ENCODE measurements at regions not wholly inside any gene's neighbourhood (a gene's known extent, or its start where the extent isn't known, plus 50 kb on each side); places are given as distances from the start of the nearest gene placed in this dataset.
"Not testable (repeated sequence)": the region's sequence is repeated elsewhere in the genome, so short reads cannot be mapped to it uniquely, and the experiment has no call there.

DNA sequence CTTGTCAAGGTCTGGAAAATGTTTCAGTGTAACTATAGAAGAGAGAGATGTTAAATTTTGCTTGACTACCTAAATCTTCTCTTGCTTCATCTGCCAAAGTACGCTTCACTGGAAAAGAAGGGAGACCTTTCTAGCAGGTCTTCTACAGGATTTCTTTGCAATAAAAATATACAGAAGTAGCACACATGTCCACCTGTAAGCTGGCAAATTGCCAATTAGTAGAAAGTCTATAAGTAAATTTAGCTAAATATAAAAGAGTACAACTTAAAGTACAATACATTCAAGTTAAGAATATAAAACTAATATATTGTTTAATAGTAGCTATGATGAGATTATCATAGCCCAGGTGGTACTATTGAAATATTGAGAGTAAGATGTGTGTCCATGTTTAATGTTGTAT, 128.5 kb upstream of the EDNRB start:
- ATAC-seq, result no peak
- Histone ChIP-seq H3K36me3 (ENCODE audit: low read depth) (no peaks in the 10 kb centered on the region), H3K4me3 (no peak overlapping the region), H3K9me3 (peaks cover 2% of the 10 kb centered on the region), H3K4me1 (ENCODE audit: low read depth) (no peaks in the 10 kb centered on the region)
- no peak for DNase-seq
- intact Hi-C loops (cut with DNase I, micrococcal nuclease), result no loop called here
- TF ChIP-seq, protein P1, sequence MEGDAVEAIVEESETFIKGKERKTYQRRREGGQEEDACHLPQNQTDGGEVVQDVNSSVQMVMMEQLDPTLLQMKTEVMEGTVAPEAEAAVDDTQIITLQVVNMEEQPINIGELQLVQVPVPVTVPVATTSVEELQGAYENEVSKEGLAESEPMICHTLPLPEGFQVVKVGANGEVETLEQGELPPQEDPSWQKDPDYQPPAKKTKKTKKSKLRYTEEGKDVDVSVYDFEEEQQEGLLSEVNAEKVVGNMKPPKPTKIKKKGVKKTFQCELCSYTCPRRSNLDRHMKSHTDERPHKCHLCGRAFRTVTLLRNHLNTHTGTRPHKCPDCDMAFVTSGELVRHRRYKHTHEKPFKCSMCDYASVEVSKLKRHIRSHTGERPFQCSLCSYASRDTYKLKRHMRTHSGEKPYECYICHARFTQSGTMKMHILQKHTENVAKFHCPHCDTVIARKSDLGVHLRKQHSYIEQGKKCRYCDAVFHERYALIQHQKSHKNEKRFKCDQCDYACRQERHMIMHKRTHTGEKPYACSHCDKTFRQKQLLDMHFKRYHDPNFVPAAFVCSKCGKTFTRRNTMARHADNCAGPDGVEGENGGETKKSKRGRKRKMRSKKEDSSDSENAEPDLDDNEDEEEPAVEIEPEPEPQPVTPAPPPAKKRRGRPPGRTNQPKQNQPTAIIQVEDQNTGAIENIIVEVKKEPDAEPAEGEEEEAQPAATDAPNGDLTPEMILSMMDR (IDR thresholded peaks at IDR 0.05), result no peak

DNA sequence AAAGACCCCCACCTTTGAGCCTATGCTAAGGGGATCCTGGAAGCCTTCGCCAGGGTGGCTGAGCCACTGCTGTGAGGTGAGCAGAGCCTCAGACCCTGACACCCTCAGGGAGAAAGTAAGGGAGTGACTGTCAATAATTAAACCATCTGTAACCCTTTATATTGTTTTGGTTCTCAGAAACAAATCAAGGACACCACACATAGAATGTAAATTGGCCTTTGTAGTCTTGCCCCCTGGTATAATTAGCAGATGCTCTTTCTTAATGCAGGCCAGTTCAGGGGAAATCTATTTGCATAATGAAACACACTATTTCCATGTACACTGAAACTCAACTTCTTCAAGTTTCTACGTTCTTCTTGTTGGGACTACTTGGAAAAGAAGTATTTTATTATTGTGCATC, 127.7 kb upstream of the EDNRB start:
- no peak for DNase-seq
- no peaks in the 10 kb centered on the region for H3K4me1 ChIP-seq (ENCODE audit: low read depth)
- intact Hi-C loops (cut with DNase I, micrococcal nuclease), result no loop called here
- H3K4me3 ChIP-seq, result no peak overlapping the region
- no peaks in the 10 kb centered on the region for H3K36me3 ChIP-seq (ENCODE audit: low read depth)
- peaks cover 2% of the 10 kb centered on the region for H3K9me3 ChIP-seq
- ATAC-seq, result no peak
- TF ChIP-seq, protein P1 (IDR thresholded peaks at IDR 0.05), result no peak

DNA sequence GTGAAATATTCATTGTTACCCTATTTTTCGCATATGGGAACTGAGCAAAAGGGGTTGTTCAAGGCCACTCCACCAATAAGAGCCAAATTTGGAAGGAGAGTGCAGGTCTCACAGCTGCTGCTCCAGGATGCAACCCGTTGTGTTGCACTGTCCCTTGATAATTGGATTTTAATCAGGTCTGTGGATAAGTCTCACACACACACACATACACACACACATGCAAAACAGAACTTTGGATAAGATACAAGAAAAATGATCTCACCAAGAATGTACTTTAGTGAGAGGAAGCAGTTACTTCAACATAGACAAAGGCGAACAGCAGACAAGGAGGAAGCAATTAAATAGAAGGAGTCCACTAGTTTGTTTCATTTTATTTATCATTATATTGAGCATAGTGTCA, 127.3 kb upstream of the EDNRB start:
- TF ChIP-seq, protein P1 (IDR thresholded peaks at IDR 0.05), result no peak
- no peak for ATAC-seq
- intact Hi-C loops (cut with DNase I, micrococcal nuclease), result no loop called here

DNA sequence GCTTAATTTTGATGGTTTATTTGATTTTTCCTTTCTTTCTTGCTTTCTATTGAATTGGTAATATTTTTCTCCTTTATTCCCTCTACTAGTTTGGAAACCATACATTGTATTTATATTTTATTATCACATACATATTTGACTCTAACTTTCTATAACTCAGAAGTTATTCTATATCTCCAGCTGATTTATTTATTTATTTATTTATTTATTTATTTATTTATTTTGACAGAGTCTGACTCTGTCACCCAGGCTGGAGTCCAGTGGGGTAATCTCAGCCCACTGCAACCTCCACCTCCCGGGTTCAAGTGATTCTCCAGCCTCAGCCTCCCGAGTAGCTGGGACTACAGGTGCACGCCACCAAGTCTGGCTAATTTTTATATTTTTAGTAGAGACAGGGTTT, 122.7 kb upstream of the EDNRB start:
- H3K9me3 ChIP-seq; intact Hi-C loops (cut with DNase I, micrococcal nuclease); DNase-seq; H3K4me1 ChIP-seq (ENCODE audit: low read depth); H3K36me3 ChIP-seq (ENCODE audit: low read depth); ATAC-seq; H3K4me3 ChIP-seq: not testable (repeated sequence)

More for the DNA sequence above, 127.3 kb upstream of the EDNRB start:
- Histone ChIP-seq H3K4me3 (no peak overlapping the region), H3K9me3 (peaks cover 2% of the 10 kb centered on the region), H3K4me1 (ENCODE audit: low read depth) (no peaks in the 10 kb centered on the region), H3K36me3 (ENCODE audit: low read depth) (no peaks in the 10 kb centered on the region)
- DNase-seq, result no peak

DNA sequence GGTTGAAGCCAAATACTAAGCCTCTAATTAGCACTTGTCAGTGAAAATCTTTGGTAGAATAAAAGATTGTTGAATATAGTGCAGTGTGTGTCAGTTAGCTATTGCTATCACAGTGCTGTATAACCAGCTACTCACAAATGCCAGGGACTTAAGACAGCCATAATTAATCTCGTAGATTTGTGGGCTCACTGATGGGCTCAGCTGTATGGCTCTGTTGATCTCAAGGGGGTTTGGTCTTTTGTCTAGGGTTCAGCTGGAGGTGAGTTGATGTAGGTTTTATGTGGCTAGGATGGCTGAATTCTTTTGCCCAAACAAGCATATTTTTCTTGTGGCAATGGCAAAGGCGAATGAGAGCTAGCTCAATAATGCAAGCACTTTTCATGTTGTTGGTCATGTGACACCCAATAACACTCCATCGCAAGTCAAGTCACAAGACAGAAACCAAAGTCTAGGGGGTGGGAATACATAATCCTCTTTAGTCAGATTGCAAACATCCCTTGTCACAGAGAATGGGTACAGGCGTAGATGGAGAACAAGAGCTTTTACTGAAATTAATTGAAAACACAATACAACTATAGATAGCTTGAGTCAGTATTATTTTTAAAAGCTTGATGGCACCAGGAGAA, 121.7 kb upstream of the EDNRB start:
- Histone ChIP-seq H3K36me3 (ENCODE audit: low read depth) (no peaks in the 10 kb centered on the region), H3K4me3 (no peak overlapping the region), H3K4me1 (ENCODE audit: low read depth) (no peaks in the 10 kb centered on the region), H3K9me3 (no peaks in the 10 kb centered on the region)
- ATAC-seq, result no peak
- TF ChIP-seq, protein P1 (IDR thresholded peaks at IDR 0.05), result no peak
- intact Hi-C loops (cut with DNase I, micrococcal nuclease), result no loop called here
- DNase-seq, result no peak

DNA sequence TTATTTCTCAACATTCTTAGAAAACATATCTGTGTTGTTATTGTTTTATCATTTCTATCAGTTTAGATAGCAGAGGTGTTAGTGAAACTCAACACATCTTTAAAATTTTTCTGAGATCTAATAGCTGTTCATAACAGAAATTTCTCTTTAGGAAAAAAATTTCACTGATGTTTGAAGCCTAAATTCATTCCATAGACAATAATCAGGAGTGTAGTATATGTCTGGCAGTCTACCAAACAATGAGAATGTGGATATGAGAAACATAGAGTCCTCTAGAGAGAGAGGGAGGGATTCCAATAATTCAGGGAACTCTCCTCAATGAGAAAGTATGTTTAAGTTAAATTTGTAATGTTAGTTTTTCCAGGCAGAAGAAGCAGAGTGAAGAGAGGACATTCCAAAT, 118.2 kb upstream of the EDNRB start:
- intact Hi-C loops (cut with DNase I, micrococcal nuclease), result no loop called here
- Histone ChIP-seq H3K36me3 (ENCODE audit: low read depth) (no peaks in the 10 kb centered on the region), H3K4me3 (no peak overlapping the region), H3K4me1 (ENCODE audit: low read depth) (no peaks in the 10 kb centered on the region), H3K9me3 (no peaks in the 10 kb centered on the region)
- no peak for ATAC-seq
- TF ChIP-seq, protein P1 (IDR thresholded peaks at IDR 0.05), result no peak
- DNase-seq, result no peak

All from mucosa of descending colon (tissue), 3 donors.